ENCODE measurements at regions not wholly inside any gene's neighbourhood (a gene's known extent, or its start where the extent isn't known, plus 50 kb on each side); places are given as distances from the start of the nearest gene placed in this dataset.

GRCh38 chr2:63742580-63742976, 99.1 kb upstream of the UGP2 start:
- TF ChIP-seq CTCF (IDR thresholded peaks at IDR 0.05) = no peak
- no peak for TF ChIP-seq POLR2A (IDR thresholded peaks at IDR 0.05)
